HUES64 (cell line): ENCODE measurements at regions not wholly inside any gene's neighbourhood (a gene's known extent, or its start where the extent isn't known, plus 50 kb on each side); places are given as distances from the start of the nearest gene placed in this dataset.

Experiments
- H3K27ac ChIP-seq: 2 replicates; pipeline ENCODE4 v1.7.0; 2013; ENCODE audit warnings: low read depth, low read length, inconsistent platforms
- H3K27me3 ChIP-seq: 2 replicates; pipeline ENCODE4 v1.6.1; 2013; ENCODE audit warnings: mild to moderate bottlenecking, low read length; ENCODE audit not compliant: insufficient read depth
- H3K36me3 ChIP-seq: 2 replicates; pipeline ENCODE4 v1.6.1; 2013; ENCODE audit warnings: mild to moderate bottlenecking, low read length; ENCODE audit not compliant: insufficient read depth
- H3K4me1 ChIP-seq: 2 replicates; pipeline ENCODE4 v1.6.1; 2013; ENCODE audit warnings: mild to moderate bottlenecking, low read length, moderate library complexity; ENCODE audit not compliant: insufficient read depth
- H3K4me3 ChIP-seq: 2 replicates; pipeline ENCODE4 v1.5.1; 2013; ENCODE audit warnings: mild to moderate bottlenecking, low read length, moderate library complexity
- H3K9ac ChIP-seq: 2 replicates; pipeline ENCODE4 v1.6.1; 2013; ENCODE audit warnings: mild to moderate bottlenecking, low read depth, low read length
- H3K9me3 ChIP-seq: 2 replicates; pipeline ENCODE4 v1.6.1; 2013; ENCODE audit warnings: low read depth, low read length; ENCODE audit not compliant: insufficient read depth
- whole genome bisulfite sequencing: fragments of 150-250, 120-280 bp; methylation state at CpG from one replicate; pipeline ENCODE4 v1.1.7; 2013; ENCODE audit warnings: missing lambda C conversion rate; 5-methylcytosine and 5-hydroxymethylcytosine counted together

DNA sequence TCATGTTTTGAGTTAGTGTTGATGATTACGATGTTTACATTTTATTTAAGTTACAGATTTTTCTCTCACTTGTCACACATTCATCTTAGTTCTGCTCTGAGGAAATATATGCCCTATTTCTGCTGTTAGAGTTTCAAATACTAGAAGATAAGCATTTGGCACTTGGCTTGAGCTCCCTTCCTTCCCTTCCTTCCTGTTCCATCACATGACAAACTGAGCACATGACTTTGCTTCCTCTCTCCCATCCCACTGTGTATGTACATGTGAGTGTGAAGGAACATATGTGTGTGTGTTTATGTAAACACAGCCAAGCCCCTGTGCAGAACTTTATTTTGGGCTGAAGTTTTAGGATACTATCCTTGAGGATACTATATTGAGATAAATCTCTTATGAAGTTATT lies 795.9 kb upstream of the IGFBP3 start:
- Histone ChIP-seq H3K27me3 (no peaks in the 10 kb centered on the region), H3K27ac (no peak overlapping the region), H3K4me1 (no peaks in the 10 kb centered on the region), H3K9me3 (no peaks in the 10 kb centered on the region), H3K9ac (no peak overlapping the region), H3K4me3 (no peak overlapping the region), H3K36me3 (no peaks in the 10 kb centered on the region)
- no CpG with 5 or more reads among the region's 1 CpG for WGBS

DNA sequence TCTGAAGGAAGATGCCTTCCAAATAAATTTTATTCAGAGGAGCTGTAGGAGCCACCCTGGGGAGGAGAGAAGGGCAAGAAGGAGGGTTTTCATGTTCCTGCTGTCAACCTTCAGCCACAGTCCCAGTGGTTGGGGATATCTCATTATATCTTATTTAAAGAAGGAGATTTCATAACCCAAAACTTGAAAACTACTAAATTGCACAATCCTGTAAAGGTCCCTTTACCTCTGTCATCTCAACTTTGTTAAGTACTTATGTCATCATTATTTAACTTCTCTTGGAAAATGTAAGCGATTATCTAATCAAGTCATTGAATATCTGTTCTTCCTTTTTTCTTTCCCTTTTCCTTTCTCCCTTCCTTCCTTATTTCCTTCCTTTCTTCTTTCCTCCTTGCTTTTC lies 794.5 kb upstream of the IGFBP3 start:
- H3K27ac ChIP-seq: no peak overlapping the region
- no peak overlapping the region for H3K4me3 ChIP-seq
- H3K4me1 ChIP-seq: no peaks in the 10 kb centered on the region
- no peak overlapping the region for H3K9ac ChIP-seq
- 100% methylated on average over 1 of the region's 1 CpG for WGBS
- no peaks in the 10 kb centered on the region for H3K9me3 ChIP-seq
- H3K27me3 ChIP-seq: no peaks in the 10 kb centered on the region
- no peaks in the 10 kb centered on the region for H3K36me3 ChIP-seq

DNA sequence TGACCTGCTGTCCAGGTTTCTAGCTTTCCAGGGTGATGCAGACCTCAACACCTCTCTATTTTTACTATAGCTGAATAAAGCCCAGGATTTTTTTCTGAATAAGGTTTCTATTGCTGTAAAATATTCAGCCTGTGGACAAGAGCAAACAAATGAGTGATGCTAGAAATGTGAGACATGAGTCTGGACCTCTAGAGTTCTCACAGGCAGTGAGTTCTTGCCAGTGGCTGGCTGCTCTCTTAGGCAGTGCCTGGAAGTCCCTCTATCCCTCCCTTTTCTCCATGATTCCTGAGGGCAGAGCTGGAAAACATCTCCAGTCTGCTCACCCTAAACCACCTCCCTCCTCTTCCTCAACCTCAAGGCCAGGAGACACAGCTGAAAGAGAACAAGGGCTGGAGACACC lies 793.8 kb upstream of the IGFBP3 start:
- no peaks in the 10 kb centered on the region for H3K9me3 ChIP-seq
- H3K27me3 ChIP-seq: no peaks in the 10 kb centered on the region
- H3K27ac ChIP-seq: no peak overlapping the region
- no peak overlapping the region for H3K4me3 ChIP-seq
- H3K36me3 ChIP-seq: no peaks in the 10 kb centered on the region
- no peak overlapping the region for H3K9ac ChIP-seq
- no peaks in the 10 kb centered on the region for H3K4me1 ChIP-seq

DNA sequence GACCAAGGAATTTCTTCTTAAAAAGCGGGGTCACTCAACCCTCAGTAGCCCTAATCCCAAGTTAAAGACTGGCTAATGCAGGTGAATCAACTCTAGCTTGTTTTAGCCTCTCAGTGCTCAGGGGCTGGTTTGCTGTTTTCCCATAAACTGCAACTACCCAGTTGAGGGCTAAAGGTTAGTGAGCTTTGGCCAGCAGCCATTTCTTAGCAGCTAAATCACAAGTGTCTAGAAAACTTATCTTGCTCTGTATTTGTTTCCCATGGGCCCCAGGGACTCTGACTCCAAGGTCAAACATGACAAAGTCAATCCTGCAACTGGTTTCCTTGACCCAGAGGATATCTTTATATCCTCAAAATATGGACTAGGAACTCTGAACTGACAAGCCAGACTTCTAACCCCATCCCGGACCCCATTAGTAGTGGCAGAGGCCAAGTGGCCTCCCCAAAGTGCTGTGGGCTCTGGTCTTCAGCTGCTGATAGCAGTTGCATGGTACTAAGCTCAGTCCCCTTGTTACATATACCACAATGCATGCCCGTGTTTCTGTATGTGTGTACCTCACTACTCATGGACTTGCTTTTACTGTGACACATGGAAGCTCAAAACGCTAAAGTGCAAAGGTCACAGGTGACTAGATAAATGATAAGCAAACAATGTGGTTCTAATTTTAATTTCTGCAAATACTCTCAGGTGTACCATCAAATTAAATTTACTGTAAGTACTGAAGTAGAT lies 793.0 kb upstream of the IGFBP3 start:
- no peak overlapping the region for H3K27ac ChIP-seq
- no peak overlapping the region for H3K9ac ChIP-seq
- H3K4me1 ChIP-seq: no peaks in the 10 kb centered on the region
- H3K27me3 ChIP-seq: no peaks in the 10 kb centered on the region
- no peaks in the 10 kb centered on the region for H3K9me3 ChIP-seq
- H3K36me3 ChIP-seq: no peaks in the 10 kb centered on the region
- no peak overlapping the region for H3K4me3 ChIP-seq
- 72% methylated on average over 4 of the region's 4 CpGs for WGBS

DNA sequence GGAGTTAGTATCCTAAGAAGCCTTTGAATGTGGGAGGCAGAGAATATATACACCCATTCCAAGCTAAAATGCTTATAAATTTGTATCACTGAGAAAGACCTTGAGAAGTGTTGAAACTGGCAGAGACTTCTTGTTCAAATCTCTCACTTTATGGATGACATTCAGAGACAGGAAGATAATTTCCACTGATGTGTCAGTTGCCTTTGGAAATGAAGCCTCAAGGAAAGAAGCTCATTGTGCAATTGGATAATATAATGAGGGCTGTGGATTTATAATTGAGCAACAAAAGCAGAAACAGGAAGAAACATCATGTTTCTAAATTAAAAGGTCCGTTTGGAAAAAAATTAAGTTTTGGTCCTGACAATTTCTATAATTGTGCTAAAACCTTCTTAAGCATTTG lies 789.9 kb upstream of the IGFBP3 start:
- no peak overlapping the region for H3K27ac ChIP-seq
- H3K36me3 ChIP-seq: no peaks in the 10 kb centered on the region
- H3K9ac ChIP-seq: no peak overlapping the region
- WGBS: 100% methylated on average over 1 of the region's 1 CpG
- no peak overlapping the region for H3K4me3 ChIP-seq
- peaks cover 5% of the 10 kb centered on the region; the same call in 1 of the 2 replicates for H3K9me3 ChIP-seq
- H3K4me1 ChIP-seq: 0 out of 2 replicates have a peak, but pooled peaks cover 1% of the 10 kb centered on the region
- H3K27me3 ChIP-seq: no peaks in the 10 kb centered on the region

DNA sequence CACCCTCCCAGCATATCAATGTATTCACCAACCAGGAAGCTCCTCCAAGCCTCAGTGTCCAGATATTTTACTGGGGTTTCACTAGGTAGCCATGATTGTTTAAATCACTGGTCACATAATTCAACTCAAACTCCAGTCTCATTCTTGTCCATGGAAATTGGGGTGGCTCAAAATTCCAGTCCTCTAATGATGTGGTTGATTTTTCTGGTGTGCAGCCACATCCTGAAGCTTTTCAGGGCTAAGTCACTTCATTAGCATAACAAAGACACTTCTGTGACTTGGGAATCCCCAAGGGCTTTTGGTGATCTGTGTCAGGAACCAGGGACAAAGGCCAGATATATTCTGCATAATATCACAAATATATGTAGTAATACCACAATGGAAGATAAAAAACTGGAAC lies 786.9 kb upstream of the IGFBP3 start:
- H3K27me3 ChIP-seq: no peaks in the 10 kb centered on the region
- H3K9ac ChIP-seq: no peak overlapping the region
- H3K27ac ChIP-seq: no peak overlapping the region

DNA sequence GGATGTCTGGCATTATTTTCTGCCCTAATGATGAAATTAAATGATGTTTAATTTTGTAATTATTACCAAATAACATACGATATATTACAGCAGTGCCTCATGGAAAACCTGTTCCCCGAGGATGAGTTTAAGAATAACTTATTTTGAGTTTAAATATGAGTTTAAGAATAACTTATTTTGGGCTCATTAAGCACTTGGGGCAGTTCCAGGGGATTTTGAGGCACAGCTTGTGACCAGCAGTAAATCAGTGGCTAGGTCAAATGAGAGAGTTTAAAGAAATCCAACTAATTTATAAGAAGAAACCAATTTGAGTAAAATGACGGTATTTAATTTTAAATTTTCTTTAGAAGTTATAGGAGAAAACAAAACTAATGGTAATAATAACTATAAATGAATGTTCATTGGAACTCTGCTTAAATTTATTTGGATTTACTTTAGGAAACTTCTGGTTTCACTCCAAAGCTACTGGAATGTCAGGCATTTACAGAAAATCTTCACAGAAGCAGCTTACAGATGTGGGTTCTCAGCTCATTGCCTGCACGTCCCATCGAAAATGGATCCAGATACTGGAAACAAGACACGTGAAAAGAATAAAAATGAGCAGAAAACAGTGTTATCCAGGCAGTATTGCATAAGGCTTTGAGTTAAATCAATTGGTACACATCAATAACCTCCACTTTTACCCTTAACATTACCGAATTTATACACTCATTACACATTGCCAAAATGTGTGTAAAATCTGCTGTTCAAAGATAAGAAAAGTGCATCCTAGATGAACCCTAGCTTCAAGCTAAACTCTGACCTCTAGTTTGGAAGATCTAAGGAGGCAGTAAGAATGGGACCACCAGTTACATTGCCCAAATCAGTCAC lies 784.5 kb upstream of the IGFBP3 start:
- no peak overlapping the region for H3K9ac ChIP-seq
- peaks cover 5% of the 10 kb centered on the region; the same call in 1 of the 2 replicates for H3K4me1 ChIP-seq
- H3K27ac ChIP-seq: no peak overlapping the region
- H3K27me3 ChIP-seq: no peaks in the 10 kb centered on the region
- no peaks in the 10 kb centered on the region for H3K36me3 ChIP-seq
- peaks cover 5% of the 10 kb centered on the region; the same call in 1 of the 2 replicates for H3K9me3 ChIP-seq
- no peak overlapping the region for H3K4me3 ChIP-seq
- 93% methylated on average over 5 of the region's 7 CpGs for WGBS

More for the DNA sequence above, 786.9 kb upstream of the IGFBP3 start:
- Histone ChIP-seq H3K9me3 (peaks cover 5% of the 10 kb centered on the region; the same call in 1 of the 2 replicates), H3K36me3 (no peaks in the 10 kb centered on the region), H3K4me3 (no peak overlapping the region), H3K4me1 (peaks cover 5% of the 10 kb centered on the region; the same call in 1 of the 2 replicates)

DNA sequence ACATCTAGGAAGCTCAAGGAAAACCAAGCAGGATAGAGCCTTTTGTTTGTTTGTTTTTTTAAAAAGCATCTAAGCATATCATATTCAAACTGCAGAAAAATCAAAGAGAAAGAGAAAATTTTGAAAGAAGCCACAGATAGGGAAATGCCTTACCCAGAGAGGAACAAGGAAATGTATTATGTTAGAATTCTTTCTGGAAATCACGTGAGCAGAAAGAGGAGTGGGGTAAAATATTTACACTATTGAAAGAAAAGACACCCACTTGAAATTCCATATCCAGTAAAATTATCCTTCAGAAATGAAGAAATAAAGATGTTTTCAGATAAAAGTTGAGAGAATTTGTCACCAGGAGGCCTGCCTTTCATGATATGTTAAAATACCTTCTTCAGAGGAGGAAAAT lies 775.7 kb upstream of the IGFBP3 start:
- H3K27me3 ChIP-seq: no peaks in the 10 kb centered on the region
- H3K36me3 ChIP-seq: no peaks in the 10 kb centered on the region
- no peaks in the 10 kb centered on the region for H3K4me1 ChIP-seq
- H3K27ac ChIP-seq: no peak overlapping the region
- WGBS: no CpG with 5 or more reads among the region's 1 CpG
- no peak overlapping the region for H3K9ac ChIP-seq
- H3K4me3 ChIP-seq: no peak overlapping the region
- no peaks in the 10 kb centered on the region for H3K9me3 ChIP-seq

DNA sequence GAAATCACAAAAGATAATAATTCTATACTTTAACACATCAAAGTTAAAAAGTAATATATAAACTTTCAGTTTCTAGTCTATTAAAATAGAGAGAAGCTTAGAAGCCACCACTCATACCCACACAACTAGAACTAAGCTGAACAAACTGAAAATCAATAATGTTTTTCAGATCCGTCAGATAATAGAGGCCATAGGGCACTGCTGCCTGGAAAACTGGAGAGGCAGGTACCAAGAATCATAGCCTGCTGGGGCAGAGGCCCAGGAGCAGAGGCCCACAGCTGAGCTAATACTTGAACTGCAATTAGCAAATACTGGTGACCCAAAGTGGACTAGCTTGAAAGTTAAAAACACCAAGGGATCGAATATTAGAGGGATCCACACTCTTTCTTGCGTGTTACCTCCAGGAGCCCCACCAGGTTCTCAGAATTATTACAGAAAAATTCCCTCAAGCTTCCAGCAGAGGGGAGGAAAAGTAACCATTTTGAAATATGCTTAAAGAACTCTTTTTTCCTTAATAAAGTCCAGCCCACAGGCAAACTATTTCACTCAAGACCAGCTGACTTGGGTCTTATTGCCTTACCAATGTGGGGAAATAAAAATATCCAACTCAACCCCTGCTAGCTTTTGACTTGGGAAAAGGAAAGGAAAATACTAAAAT lies 774.1 kb upstream of the IGFBP3 start:
- Histone ChIP-seq H3K36me3 (no peaks in the 10 kb centered on the region), H3K27me3 (no peaks in the 10 kb centered on the region), H3K4me1 (no peaks in the 10 kb centered on the region), H3K9me3 (no peaks in the 10 kb centered on the region), H3K4me3 (no peak overlapping the region), H3K9ac (no peak overlapping the region), H3K27ac (no peak overlapping the region)
- WGBS: 87% methylated on average over 3 of the region's 3 CpGs

DNA sequence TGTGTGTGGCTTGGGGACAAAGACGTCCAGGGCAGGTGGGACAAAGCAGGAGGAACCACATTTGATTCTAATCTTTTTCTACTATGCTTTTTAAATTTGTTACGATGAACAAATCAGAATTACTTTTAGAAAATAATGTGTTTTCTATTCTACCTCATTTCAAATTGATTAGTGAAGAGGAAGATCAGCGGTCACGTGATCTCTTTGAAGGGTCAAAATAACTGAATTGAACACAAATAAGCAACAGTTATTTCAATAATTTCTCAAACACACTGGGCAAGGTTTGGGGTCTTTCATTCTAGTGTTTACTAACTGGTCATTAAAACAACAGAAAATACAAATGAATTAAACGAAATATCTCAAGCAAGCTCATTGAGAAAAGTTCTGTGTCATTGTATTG lies 773.0 kb upstream of the IGFBP3 start:
- Histone ChIP-seq H3K9me3 (no peaks in the 10 kb centered on the region), H3K4me3 (no peak overlapping the region), H3K36me3 (no peaks in the 10 kb centered on the region), H3K27me3 (no peaks in the 10 kb centered on the region), H3K27ac (no peak overlapping the region), H3K9ac (no peak overlapping the region), H3K4me1 (no peaks in the 10 kb centered on the region)
- WGBS: 100% methylated on average over 1 of the region's 5 CpGs

DNA sequence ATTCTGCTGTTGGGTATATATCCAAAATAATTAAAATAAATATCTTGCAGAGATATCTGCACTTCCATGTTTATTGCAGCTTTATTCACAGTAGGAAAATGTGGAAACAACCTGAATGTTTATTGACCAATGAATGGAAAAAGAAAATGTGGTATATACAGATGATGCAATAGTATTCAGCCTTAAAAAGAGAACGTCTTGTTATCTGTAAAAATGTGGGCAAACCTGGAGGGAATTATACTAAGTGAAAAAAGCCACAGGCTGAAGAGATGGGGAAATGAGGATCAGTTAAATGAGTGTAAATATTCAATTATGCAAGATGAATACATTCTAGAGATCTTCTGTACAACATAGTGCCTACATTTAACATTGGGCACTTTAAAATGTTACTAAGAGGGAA lies 766.1 kb upstream of the IGFBP3 start:
- no peaks in the 10 kb centered on the region for H3K27me3 ChIP-seq
- H3K36me3 ChIP-seq: no peaks in the 10 kb centered on the region
- no peak overlapping the region for H3K4me3 ChIP-seq
- 92% methylated on average over 1 of the region's 1 CpG for WGBS
- no peak overlapping the region for H3K27ac ChIP-seq
- H3K9me3 ChIP-seq: no peaks in the 10 kb centered on the region
- no peaks in the 10 kb centered on the region for H3K4me1 ChIP-seq
- no peak overlapping the region for H3K9ac ChIP-seq
